GM21526 (cell line): ENCODE measurements at regions not wholly inside any gene's neighbourhood (a gene's known extent, or its start where the extent isn't known, plus 50 kb on each side); places are given as distances from the start of the nearest gene placed in this dataset.
A peak's percentile ranks its signal among the peaks of the same experiment; 100 is the strongest.

Experiments used
- ATAC-seq: cut with Tn5 transposase; IDR thresholded peaks from one replicate; pipeline ENCODE4 v1.9.1; 2021; ENCODE audit warnings: moderate library complexity; ENCODE audit not compliant: unreplicated experiment, low FRiP score

DNA sequence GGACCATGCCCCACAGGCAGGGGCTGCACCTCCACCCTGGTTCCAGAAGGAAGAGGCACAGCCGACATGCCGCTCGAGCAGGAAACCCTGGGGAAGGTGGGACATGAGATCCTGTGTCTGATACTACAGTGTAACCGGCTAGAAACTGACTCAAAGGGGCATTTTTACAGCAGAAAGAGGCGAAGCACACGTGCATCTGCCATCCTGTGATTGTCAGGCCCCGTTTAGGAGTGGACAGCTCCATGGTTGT, 62.7 kb downstream of the SIK1 start:
- no peak for ATAC-seq

GRCh38 chr21:43363506-43364260, 63.2 kb downstream of the SIK1 start:
- ATAC-seq = no peak

GRCh38 chr21:43362915-43363314, 64.0 kb downstream of the SIK1 start:
- ATAC-seq = no peak

GRCh38 chr21:43362321-43362791, 64.6 kb downstream of the SIK1 start:
- ATAC-seq = no peak

DNA sequence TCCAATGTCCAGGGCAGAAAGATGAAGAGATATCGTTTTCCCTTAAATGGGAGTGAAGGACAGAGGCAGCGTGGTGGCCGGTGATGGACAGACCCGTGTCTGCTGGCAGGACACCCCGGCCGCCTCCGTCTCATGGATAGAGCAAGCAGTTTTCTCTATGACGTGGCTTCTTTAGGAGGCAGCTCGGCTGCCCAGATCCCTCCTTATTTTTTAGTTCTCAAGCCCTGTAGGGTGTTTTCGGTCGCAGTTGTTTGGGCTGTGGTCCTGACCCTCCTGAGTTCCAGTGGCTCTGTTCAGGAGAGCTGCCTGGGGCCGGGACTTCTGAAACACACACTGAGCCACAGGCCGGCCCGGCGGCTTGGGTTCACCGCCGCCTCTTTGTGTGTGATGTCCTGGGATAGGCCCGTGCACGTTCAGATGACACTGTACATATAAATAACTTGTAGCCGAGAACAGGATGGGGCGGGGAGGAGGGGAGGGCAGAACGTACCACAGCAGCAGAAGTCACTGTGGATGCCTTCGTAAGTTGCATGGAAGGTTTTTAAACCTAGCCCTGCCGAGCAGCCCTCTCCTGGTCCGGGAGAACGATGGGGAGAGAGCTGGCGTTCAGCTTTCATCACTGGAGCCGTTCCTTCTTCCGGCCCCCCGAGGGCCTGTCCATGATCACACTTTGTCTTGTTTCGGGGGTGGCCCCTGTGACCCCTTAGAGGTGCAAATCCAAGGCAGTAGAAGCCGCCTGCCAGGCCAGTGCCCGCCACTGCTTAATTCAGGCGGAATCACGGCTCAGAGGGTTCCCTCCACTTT, 65.2 kb downstream of the SIK1 start:
- no peak for ATAC-seq

- no peak for ATAC-seq
These were observed 65.8 kb downstream of the SIK1 start for GRCh38 chr21:43361127-43361492.

GRCh38 chr21:43360441-43361126, 66.3 kb downstream of the SIK1 start:
- ATAC-seq = no peak

GRCh38 chr21:43358940-43359822, 67.8 kb downstream of the SIK1 start:
- no peak for ATAC-seq

DNA sequence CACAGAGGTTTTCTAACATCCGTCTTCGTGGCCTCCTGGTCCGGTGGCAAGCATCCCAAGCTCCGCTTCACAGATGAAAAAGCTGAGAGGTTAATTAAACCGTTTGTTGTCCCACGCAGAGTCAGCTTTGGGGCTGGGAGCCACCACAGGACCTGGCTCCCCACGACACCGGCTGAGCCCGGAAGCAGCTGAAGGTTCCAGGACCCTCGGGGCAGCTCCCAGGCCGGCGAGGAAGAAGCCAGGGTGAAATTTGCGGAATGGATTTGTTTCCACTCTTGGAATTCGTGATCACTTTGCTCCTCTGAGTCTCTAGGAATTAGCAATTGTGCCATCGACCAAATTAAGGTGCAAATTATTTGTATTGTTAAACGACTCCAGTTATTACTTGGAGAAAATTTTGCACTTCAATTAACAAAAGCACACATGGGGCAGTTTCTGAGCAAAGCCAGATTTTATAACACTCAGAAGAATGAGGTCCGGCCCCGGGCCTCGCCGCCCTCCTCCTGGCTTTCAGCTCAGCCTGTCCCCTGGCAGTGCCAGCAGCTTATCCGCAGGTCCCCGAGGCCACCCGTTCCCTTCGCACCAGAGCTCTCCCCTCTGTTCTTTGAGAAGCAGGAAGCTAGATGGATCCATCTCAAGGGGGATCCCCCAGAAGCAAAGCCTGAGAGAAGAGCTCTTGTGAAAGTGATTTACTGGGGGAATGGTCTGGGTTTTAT, 69.1 kb downstream of the SIK1 start:
- ATAC-seq = no peak

- no peak for ATAC-seq
These were observed 71.0 kb downstream of the SIK1 start for GRCh38 chr21:43355925-43356289.

DNA sequence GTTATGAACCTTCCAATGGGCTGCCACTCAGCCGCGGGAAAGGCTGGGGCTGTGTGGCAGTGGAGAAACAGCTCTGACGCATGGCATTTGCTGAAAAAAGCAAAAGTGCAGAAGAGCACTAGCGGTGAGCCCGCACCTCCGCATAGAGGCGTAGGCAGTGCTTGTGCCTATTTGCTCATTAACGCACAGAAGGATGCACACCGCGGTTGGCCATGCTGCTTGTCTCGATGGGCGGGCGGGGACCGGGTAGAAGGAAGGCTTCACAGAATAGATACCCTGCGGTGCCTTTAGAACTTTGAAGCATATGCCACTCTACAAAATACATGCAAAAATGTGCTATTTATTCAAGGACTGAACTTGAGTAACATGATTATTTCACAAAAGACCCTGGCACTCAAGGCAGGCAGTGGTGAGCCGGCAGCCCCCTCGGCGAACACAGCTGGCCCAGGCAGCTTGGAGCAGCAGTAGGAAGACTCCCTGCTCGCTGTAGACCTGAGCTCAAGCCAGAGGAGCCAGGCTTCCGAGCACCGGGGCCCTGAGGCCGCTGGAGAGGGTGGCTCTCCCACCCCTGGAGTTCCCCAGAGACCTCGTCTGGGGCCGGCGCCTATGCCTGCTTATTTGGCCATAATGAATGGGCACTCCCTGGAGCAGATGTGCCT, 71.5 kb downstream of the SIK1 start:
- no peak for ATAC-seq

GRCh38 chr21:43354666-43355065, 72.3 kb downstream of the SIK1 start:
- no peak for ATAC-seq

GRCh38 chr21:43354026-43354420, 72.9 kb downstream of the SIK1 start:
- ATAC-seq = no peak

DNA sequence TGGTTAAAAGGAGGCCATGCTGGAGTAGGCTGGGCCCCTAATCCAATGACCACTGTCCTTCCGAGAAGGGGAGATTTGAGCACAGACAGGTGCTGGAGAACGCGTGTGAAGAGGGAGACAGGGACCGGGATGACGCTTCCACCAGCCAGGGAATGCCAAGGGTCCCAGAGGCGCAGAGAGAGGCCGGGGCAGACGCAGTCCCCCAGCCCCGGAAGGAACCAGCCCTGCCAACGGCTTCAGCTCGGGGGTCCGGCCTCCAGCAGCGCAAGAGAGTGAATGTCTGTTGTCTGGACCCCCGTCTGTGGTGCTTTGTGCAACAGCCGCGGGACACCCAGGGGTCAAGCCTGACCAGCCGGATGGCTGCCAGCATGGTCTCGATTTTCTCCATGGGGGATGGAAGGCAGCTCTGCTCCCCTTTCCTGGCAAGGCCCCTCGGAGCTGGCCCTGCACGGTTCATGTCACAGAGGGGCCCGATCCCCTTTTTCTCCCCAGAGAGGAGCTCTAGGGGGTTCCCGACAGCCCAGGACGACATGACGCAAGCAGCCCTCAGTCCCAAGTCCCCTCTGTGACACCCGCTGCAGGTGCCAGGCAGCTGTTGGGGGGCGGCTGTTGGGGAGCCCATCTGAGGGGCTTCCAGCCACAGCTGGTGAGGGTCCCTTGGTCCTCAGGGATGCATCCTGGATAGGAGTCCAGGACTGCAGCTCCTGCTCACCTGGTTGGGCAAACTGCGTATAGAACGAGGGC, 73.5 kb downstream of the SIK1 start:
- ATAC-seq = no peak

- peak; percentile 74 for ATAC-seq
These were observed 74.2 kb downstream of the SIK1 start for GRCh38 chr21:43352568-43353281.

DNA sequence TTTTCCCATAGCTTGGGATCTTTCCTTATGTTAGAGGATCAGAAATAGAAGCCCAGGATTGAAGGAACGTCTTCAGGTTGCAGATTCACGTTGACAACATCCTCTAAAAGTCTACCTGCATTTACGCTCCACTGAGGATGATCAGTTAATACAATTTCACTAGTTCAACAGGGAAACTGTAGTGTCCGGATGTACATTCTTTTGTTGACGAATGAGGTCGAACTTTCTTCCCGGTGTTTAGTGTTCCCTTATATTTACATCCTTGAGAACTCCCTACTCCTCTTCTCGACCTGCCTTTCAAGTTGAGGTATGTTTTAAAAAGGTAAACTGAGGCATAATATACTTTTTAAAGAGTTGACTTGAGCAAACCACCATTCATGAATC, 74.8 kb downstream of the SIK1 start:
- ATAC-seq = no peak

DNA sequence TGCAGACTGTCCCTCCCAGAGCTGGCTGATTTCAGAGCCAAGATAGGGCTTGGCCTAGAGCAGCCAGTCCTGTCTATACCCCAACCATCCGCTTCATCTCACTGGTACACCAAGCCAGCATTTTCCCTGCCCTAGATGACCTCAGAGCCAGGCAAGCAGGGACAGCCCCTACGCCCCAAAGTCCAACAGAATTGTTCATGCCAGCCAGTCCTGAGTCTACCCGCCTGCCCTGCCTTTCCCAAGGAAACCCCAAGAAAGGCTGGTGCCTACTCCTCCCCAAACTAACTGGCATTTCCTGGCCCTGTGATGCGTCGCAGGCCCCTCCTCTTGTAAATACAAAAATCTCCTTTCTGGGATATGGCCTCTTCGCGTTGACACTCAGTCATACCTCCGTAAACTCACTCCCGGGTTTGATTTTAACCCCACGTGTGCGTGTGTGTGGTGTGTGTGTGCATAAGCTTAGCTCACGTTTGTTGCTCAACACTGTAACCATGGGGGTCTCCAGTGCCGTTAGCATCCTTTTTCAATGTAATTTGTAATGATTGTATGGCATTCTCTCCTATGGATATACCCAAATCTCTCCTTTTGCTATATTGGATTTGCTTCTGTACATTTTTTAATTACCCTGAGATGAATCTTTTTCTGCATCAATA, 75.3 kb downstream of the SIK1 start:
- no peak for ATAC-seq

GRCh38 chr21:43349644-43350043, 77.3 kb downstream of the SIK1 start:
- no peak for ATAC-seq
